Mucosa of descending colon (tissue), 3 donors: ENCODE measurements at regions not wholly inside any gene's neighbourhood (a gene's known extent, or its start where the extent isn't known, plus 50 kb on each side); places are given as distances from the start of the nearest gene placed in this dataset.
"Not testable (repeated sequence)": the region's sequence is repeated elsewhere in the genome, so short reads cannot be mapped to it uniquely, and the experiment has no call there.

Experiments used
- ATAC-seq: fragments of 200-7000 bp; cut with Tn5 transposase; one replicate; pipeline ENCODE4 v1.9.1; 2020; ENCODE audit warnings: mild to moderate bottlenecking, moderate library complexity
- DNase-seq, 3 donors: peaks; one replicate each; pipeline ENCODE4 v3.0.0-alpha.2; 2020
- H3K36me3 ChIP-seq: fragments of 200-600 bp; one replicate; pipeline ENCODE4 v1.8.0; 2021; ENCODE audit warnings: low read depth, mild to moderate bottlenecking
- H3K4me1 ChIP-seq: fragments of 200-600 bp; one replicate; pipeline ENCODE4 v1.8.0; 2021; ENCODE audit warnings: low read depth, mild to moderate bottlenecking
- H3K4me3 ChIP-seq: fragments of 200-600 bp; one replicate; pipeline ENCODE4 v1.8.0; 2021; ENCODE audit warnings: mild to moderate bottlenecking
- H3K9me3 ChIP-seq: fragments of 200-600 bp; one replicate; pipeline ENCODE4 v1.8.0; 2021; ENCODE audit warnings: mild to moderate bottlenecking
- CTCF ChIP-seq: fragments of 200-600 bp; IDR thresholded peaks from one replicate; pipeline ENCODE4 v1.8.0; 2022; ENCODE audit warnings: antibody characterized with exemption, mild to moderate bottlenecking
- intact Hi-C, 2 donors: fragments of 100-400 bp; cut with DNase I in 1 of 2; cut with micrococcal nuclease in 1 of 2; formaldehyde crosslinking; loops; one replicate each; pipeline versions ENCODE4 v1.11.0 to v1.11.1; 2022; cut with DNase I, micrococcal nuclease
- donor health status: DM: no; HTN: no; CAD: no; lungs with moderate emphysema.
- donor health status: DM: no; HTN: no; CAD: no.
- donor health status: DM: no; HTN: yes; CAD: no.

DNA sequence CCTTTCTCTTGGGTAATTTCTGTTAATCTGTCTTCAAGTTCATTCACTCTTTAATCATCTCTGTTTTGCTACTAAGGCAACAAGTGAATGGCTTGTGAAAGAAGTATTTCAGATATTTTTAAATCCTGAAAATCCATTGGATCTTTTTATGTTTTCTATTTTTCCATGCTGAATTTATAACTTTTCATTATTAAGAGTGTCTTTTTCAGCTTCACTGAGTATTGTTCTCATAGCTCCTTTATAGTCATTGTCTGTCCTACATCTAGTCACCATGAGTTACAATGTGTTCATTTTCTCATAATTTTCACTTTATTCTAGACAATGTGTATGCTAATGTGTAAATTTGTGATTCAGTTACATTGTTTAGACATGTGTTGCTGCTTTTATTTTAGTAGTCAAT lies 556.4 kb downstream of the TUSC1 start:
- Histone ChIP-seq H3K9me3 (peaks cover 21% of the 10 kb centered on the region), H3K36me3 (no peaks in the 10 kb centered on the region), H3K4me3 (no peak overlapping the region), H3K4me1 (no peaks in the 10 kb centered on the region)
- intact Hi-C loops: no loop called here
- ATAC-seq (no peak), DNase-seq (no peak)
- TF ChIP-seq CTCF: no peak

GRCh38 chr9:25119041-25119440 lies 559.2 kb downstream of the TUSC1 start:
- TF ChIP-seq CTCF: no peak
- no peak for ATAC-seq
- intact Hi-C loops: no loop called here
- DNase-seq: no peak
- Histone ChIP-seq H3K36me3 (no peaks in the 10 kb centered on the region), H3K4me3 (no peak overlapping the region), H3K4me1 (no peaks in the 10 kb centered on the region), H3K9me3 (peaks cover 7% of the 10 kb centered on the region)

DNA sequence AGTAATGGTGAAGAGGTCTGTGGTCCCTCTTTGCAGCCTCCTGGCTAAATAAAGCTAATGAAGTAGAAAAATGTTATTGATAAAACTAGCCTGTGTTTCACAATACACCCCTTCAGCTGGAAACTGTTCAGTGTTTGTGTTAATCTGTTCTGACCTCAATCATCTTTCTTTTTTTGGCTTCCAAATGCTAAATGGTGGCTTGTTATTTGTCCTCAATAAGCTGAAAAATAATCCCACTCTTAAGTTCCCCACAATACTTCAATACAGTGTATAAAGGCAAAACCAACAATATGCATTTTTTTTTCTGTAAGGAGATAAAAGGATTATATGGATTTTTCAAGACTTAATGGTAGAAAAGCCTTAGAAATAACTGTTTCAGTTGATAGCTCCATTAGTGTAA lies 560.5 kb downstream of the TUSC1 start:
- intact Hi-C loops: no loop called here
- Histone ChIP-seq H3K4me1 (no peaks in the 10 kb centered on the region), H3K4me3 (no peak overlapping the region), H3K36me3 (no peaks in the 10 kb centered on the region), H3K9me3 (peaks cover 4% of the 10 kb centered on the region)
- TF ChIP-seq CTCF: no peak
- DNase-seq: no peak
- ATAC-seq: no peak

DNA sequence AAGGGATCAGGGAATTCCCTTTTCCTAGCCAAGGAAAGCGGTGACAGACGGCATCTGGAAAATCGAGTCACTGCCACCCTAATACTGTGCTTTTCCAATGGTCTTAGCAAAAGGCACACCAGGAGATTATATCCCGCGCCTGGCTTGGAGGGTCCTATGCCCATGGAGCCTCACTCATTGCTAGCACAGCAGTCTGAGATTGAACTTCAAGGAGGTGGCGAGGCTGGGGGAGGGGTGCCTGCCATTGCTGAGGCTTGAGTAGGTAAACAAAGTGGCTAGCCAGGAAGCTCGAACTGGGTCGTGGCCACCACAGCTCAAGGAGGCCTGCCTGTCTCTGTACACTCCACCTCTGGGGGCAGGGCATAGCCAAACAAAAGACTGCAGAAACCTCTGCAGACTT lies 556.5 kb upstream of the IZUMO3 start:
- intact Hi-C loops, H3K4me3 ChIP-seq, H3K36me3 ChIP-seq, ATAC-seq, H3K4me1 ChIP-seq, H3K9me3 ChIP-seq: not testable (repeated sequence)
- DNase-seq: peak in 1 of 3 donors; percentile 30

DNA sequence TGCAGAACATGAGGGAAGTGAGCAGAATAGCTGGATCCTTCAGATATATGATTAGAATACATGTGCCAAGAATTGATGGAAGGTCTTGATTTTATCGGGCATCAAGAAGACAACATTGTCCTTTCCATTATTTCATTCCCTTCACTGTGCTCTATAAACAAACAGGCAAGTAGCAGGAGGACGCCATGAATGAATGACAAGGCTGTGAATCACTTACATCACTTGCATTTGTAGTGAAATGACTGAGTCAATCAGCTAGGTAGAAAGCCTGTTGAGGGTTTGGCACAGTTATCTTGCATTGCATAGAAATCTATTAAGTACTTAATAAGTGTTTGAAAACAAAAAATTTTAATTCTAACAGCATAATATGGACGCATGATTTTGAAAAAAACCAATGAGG lies 548.8 kb upstream of the IZUMO3 start:
- no peak for ATAC-seq
- TF ChIP-seq CTCF: no peak
- intact Hi-C loops: no loop called here

DNA sequence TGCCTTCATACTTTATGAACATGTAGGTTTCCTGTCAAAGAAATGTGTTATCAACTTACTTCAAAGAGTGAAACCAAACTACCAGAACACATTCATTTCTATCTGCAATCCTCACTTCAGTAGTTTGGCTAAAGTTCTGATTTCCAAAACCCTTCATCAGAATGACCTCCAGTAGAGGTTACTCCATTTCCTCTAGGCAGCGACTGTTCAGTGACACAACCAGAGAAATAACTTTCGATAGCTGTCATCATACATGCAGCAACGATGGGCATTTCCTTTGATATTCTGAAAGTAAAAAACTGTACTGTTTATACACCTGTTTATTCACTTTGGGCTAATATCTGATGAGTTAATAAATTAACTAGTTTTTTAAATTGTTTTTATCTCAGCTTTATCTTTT lies 532.5 kb upstream of the IZUMO3 start:
- H3K4me3 ChIP-seq: no peak overlapping the region
- ATAC-seq (no peak), DNase-seq (no peak)
- intact Hi-C loops: no loop called here
- no peaks in the 10 kb centered on the region for H3K36me3 ChIP-seq
- no peak for TF ChIP-seq CTCF
- H3K9me3 ChIP-seq: peaks cover 1% of the 10 kb centered on the region
- H3K4me1 ChIP-seq: no peaks in the 10 kb centered on the region

More for the DNA sequence above, 548.8 kb upstream of the IZUMO3 start:
- DNase-seq: no peak
- H3K9me3 ChIP-seq: peaks cover 6% of the 10 kb centered on the region
- no peaks in the 10 kb centered on the region for H3K36me3 ChIP-seq
- H3K4me1 ChIP-seq: no peaks in the 10 kb centered on the region
- H3K4me3 ChIP-seq: no peak overlapping the region
